H1 (cell line): ENCODE measurements at regions not wholly inside any gene's neighbourhood (a gene's known extent, or its start where the extent isn't known, plus 50 kb on each side); places are given as distances from the start of the nearest gene placed in this dataset.

Experiments
- CTCF ChIA-PET: fragments of 300-600 bp; sonication (Branson Sonifier 250); formaldehyde crosslinking; loops from one replicate; lab custom pipeline; 2021; ENCODE audit not compliant: partially characterized antibody; lab: Charles Lee
- POLR2A ChIA-PET: fragments of 300-600 bp; sonication (Branson Sonifier 250); formaldehyde crosslinking; loops from one replicate; lab custom pipeline; 2021; ENCODE audit warnings: inconsistent platforms; ENCODE audit not compliant: partially characterized antibody; lab: Charles Lee
- DNase-seq, 2 experiments: peaks; one replicate each; pipeline versions ENCODE4 v3.0.0 to v3.0.0-alpha.2; 2010 to 2022; ENCODE audit warnings: low spot score in 2 of 2, low read depth in 1 of 2, mixed read lengths in 1 of 2
- FAIRE-seq: peaks from 2 replicates; lab custom pipeline; 2011; peaks lifted over from hg19 to GRCh38; lab: Jason Lieb, UNC
- H2AFZ ChIP-seq: 2 replicates; pipeline ENCODE4 v1.8.1; 2012; ENCODE audit warnings: low read length, inconsistent platforms
- H2AK5ac ChIP-seq: 2 replicates; pipeline ENCODE4 v1.6.1; 2013; ENCODE audit warnings: low read depth, low read length
- H2BK120ac ChIP-seq: replicated peaks from 2 replicates; pipeline ENCODE3; 2013; ENCODE audit warnings: low read depth, low read length, inconsistent platforms
- H2BK12ac ChIP-seq: 2 replicates; pipeline ENCODE4 v1.6.1; 2013; ENCODE audit warnings: low read depth, low read length
- H2BK15ac ChIP-seq: 2 replicates; pipeline ENCODE4 v1.6.1; 2013; ENCODE audit warnings: low read length
- H2BK20ac ChIP-seq: 2 replicates; pipeline ENCODE4 v1.6.1; 2013; ENCODE audit warnings: low read length
- H2BK5ac ChIP-seq: 2 replicates; pipeline ENCODE4 v1.6.1; 2013; ENCODE audit warnings: low read depth, low read length
- H3K14ac ChIP-seq: 2 replicates; pipeline ENCODE4 v1.6.1; 2013; ENCODE audit warnings: inconsistent platforms; ENCODE audit not compliant: insufficient read length
- H3K18ac ChIP-seq: 2 replicates; pipeline ENCODE4 v1.6.1; 2013; ENCODE audit warnings: low read length; ENCODE audit errors: extremely low read depth
- H3K23ac ChIP-seq: 2 replicates; pipeline ENCODE4 v1.6.1; 2013; ENCODE audit warnings: inconsistent platforms; ENCODE audit not compliant: insufficient read length
- H3K23me2 ChIP-seq: 2 replicates; pipeline ENCODE4 v1.6.1; 2013; ENCODE audit warnings: low read depth, low read length
- H3K27ac ChIP-seq: 2 replicates; pipeline ENCODE4 v1.6.1; 2011; ENCODE audit warnings: low read depth, low read length, inconsistent platforms
- H3K27me3 ChIP-seq, 4 experiments: replicated peaks in 1 of 4; 1 replicate in 1 of 4; 2 replicates in 3 of 4; pipeline versions ENCODE4 v1.6.1 to v1.8.1; 2011 to 2013; ENCODE audit warnings: low read length in 3 of 4, mild to moderate bottlenecking in 3 of 4, inconsistent platforms in 2 of 4, mixed read lengths in 2 of 4, moderate library complexity in 1 of 4; ENCODE audit not compliant: control insufficient read depth in 3 of 4, insufficient read depth in 3 of 4; ENCODE audit errors: extremely low read depth in 1 of 4
- H3K36me3 ChIP-seq, 4 experiments: 2 replicates each; pipeline versions ENCODE4 v1.6.1 to v1.8.1; 2011 to 2013; ENCODE audit warnings: mild to moderate bottlenecking in 4 of 4, low read length in 3 of 4, moderate library complexity in 2 of 4, control low read depth in 1 of 4, inconsistent platforms in 1 of 4; ENCODE audit not compliant: insufficient read depth in 4 of 4, control insufficient read depth in 2 of 4
- H3K4ac ChIP-seq: replicated peaks from 2 replicates; pipeline ENCODE3; 2013; ENCODE audit warnings: low read length, low read depth, mixed read lengths, inconsistent platforms; ENCODE audit not compliant: insufficient read length
- H3K4me1 ChIP-seq, 4 experiments: replicated peaks in 1 of 4; 1 replicate in 1 of 4; 2 replicates in 3 of 4; pipeline versions ENCODE4 v1.6.1 to v1.8.1; 2011 to 2013; ENCODE audit warnings: low read length in 3 of 4, inconsistent platforms in 2 of 4, mixed read lengths in 1 of 4; ENCODE audit not compliant: insufficient read depth in 4 of 4, control insufficient read depth in 3 of 4
- H3K4me2 ChIP-seq, 2 experiments: 2 replicates each; pipeline versions ENCODE4 v1.6.1 to v1.8.1; 2011 to 2013; ENCODE audit warnings: low read depth in 2 of 2, low read length in 2 of 2, control low read depth in 1 of 2, inconsistent platforms in 1 of 2, mild to moderate bottlenecking in 1 of 2; ENCODE audit not compliant: insufficient read depth in 1 of 2
- H3K4me3 ChIP-seq, 4 experiments: fragments of 200-600, 300-600 bp in 1 of 4; sonication (generic), shearing (Covaris generic), sonication (Bioruptor Twin) in 1 of 4; 2 replicates each; pipeline versions ENCODE4 v1.5.1 to v1.8.1; 2011 to 2016; ENCODE audit warnings: low read length in 4 of 4, low read depth in 3 of 4, control low read depth in 2 of 4, inconsistent platforms in 2 of 4, mild to moderate bottlenecking in 2 of 4, mixed read lengths in 1 of 4, moderate library complexity in 1 of 4; ENCODE audit not compliant: insufficient read depth in 2 of 4; ENCODE audit errors: extremely low read depth in 1 of 4
- H3K56ac ChIP-seq: replicated peaks from 2 replicates; pipeline ENCODE3; 2013; ENCODE audit warnings: low read depth, mild to moderate bottlenecking, mixed read lengths, low read length, inconsistent platforms; ENCODE audit not compliant: insufficient read length
- H3K79me1 ChIP-seq: 2 replicates; pipeline ENCODE4 v1.6.1; 2013; ENCODE audit warnings: low read depth, low read length, control low read depth
- H3K79me2 ChIP-seq, 2 experiments: 2 replicates each; pipeline versions ENCODE4 v1.6.1 to v1.8.1; 2012 to 2013; ENCODE audit warnings: low read length in 2 of 2, mild to moderate bottlenecking in 2 of 2, inconsistent platforms in 1 of 2; ENCODE audit not compliant: insufficient read depth in 2 of 2, control insufficient read depth in 1 of 2
- H3K9ac ChIP-seq, 4 experiments: replicated peaks in 1 of 4; 1 replicate in 1 of 4; 2 replicates in 3 of 4; pipeline versions ENCODE4 v1.6.1 to v1.8.1; 2011 to 2013; ENCODE audit warnings: low read depth in 3 of 4, low read length in 3 of 4, control low read depth in 2 of 4, mild to moderate bottlenecking in 2 of 4, moderate library complexity in 2 of 4, inconsistent platforms in 1 of 4; ENCODE audit errors: extremely low read depth in 1 of 4
- H3K9me3 ChIP-seq, 2 experiments: 2 replicates each; pipeline versions ENCODE4 v1.6.1 to v1.8.1; 2012 to 2013; ENCODE audit warnings: mild to moderate bottlenecking in 2 of 2, moderate library complexity in 2 of 2, control low read depth in 1 of 2, inconsistent platforms in 1 of 2, low read depth in 1 of 2, low read length in 1 of 2, mixed read lengths in 1 of 2; ENCODE audit not compliant: insufficient read depth in 2 of 2
- H4K20me1 ChIP-seq, 2 experiments: replicated peaks in 1 of 2; 2 replicates each; pipeline versions ENCODE3 to v1.8.1; 2011 to 2013; ENCODE audit warnings: inconsistent platforms in 2 of 2, low read length in 2 of 2, mild to moderate bottlenecking in 1 of 2; ENCODE audit not compliant: insufficient read depth in 2 of 2, control insufficient read depth in 1 of 2
- H4K5ac ChIP-seq: 2 replicates; pipeline ENCODE4 v1.6.1; 2013; ENCODE audit warnings: low read length, low read depth, mixed read lengths, inconsistent platforms; ENCODE audit not compliant: insufficient read length
- H4K8ac ChIP-seq: 2 replicates; pipeline ENCODE4 v1.8.0; 2013; ENCODE audit warnings: mild to moderate bottlenecking, moderate library complexity, low read length, inconsistent platforms; ENCODE audit not compliant: insufficient read depth; ENCODE audit errors: extremely low read depth
- H4K91ac ChIP-seq: replicated peaks from 2 replicates; pipeline ENCODE3; 2013; ENCODE audit warnings: low read length, mixed read lengths, inconsistent platforms; ENCODE audit not compliant: insufficient read length
- ATF2 ChIP-seq: IDR thresholded peaks from 2 replicates; pipeline ENCODE4 v1.6.1; 2012; ENCODE audit warnings: low read length, inconsistent platforms
- CBX8 ChIP-seq: fragments of 300-800, 300-1000 bp; sonication (generic); IDR thresholded peaks from 2 replicates; pipeline ENCODE4 v1.7.1; 2016; ENCODE audit warnings: low read depth, low read length, borderline replicate concordance
- CREB1 ChIP-seq: IDR thresholded peaks from 2 replicates; pipeline ENCODE4 v1.6.1; 2012; ENCODE audit warnings: inconsistent platforms
- CTCF ChIP-seq, 3 experiments: IDR thresholded peaks; 1 replicate in 2 of 3; 2 replicates in 1 of 3; pipeline versions ENCODE4 v1.5.1 to v1.6.1; 2011; ENCODE audit warnings: low read length in 3 of 3, mild to moderate bottlenecking in 3 of 3, inconsistent platforms in 2 of 3, low read depth in 1 of 3, moderate library complexity in 1 of 3; ENCODE audit not compliant: insufficient read depth in 1 of 3; ENCODE audit errors: control extremely low read depth in 1 of 3
- EP300 ChIP-seq, 2 experiments: IDR thresholded peaks; 1 replicate in 1 of 2; 2 replicates in 1 of 2; pipeline ENCODE4 v1.6.1; 2011 to 2012; ENCODE audit warnings: low read depth in 2 of 2, low read length in 2 of 2, mild to moderate bottlenecking in 2 of 2, borderline replicate concordance in 1 of 2, inconsistent platforms in 1 of 2, moderate library complexity in 1 of 2
- FOSL1 ChIP-seq: IDR thresholded peaks from 2 replicates; pipeline ENCODE4 v1.6.1; 2011; ENCODE audit warnings: mild to moderate bottlenecking, low read depth, low read length, moderate library complexity; ENCODE audit not compliant: insufficient read depth
- HDAC6 ChIP-seq: IDR thresholded peaks from one replicate; pipeline ENCODE4 v1.7.1; 2012; ENCODE audit warnings: low read depth, mild to moderate bottlenecking, inconsistent platforms, low read length, moderate library complexity
- MAX ChIP-seq: IDR thresholded peaks from 2 replicates; pipeline ENCODE4 v1.6.1; 2012; ENCODE audit warnings: inconsistent platforms
- RFX5 ChIP-seq: IDR thresholded peaks from 2 replicates; pipeline ENCODE4 v1.6.1; 2011; ENCODE audit warnings: low read depth, low read length, improper control_type of control experiment, borderline replicate concordance
- TBP ChIP-seq: IDR thresholded peaks from 2 replicates; pipeline ENCODE4 v1.6.1; 2011; ENCODE audit warnings: low read depth, low read length, improper control_type of control experiment
- TCF12 ChIP-seq: IDR thresholded peaks from 2 replicates; pipeline ENCODE4 v1.6.1; 2011; ENCODE audit warnings: low read depth, mild to moderate bottlenecking, low read length
- WGBS, 2 experiments: shearing (Covaris generic) in 1 of 2; methylation state at CpG; one replicate each; pipeline versions ENCODE4 v1.1.6 to v1.1.7; 2013 to 2015; ENCODE audit warnings: low lambda C conversion rate in 2 of 2, mixed read lengths in 2 of 2, inconsistent platforms in 1 of 2, low coverage in 1 of 2, missing lambda C conversion rate in 1 of 2; ENCODE audit not compliant: insufficient replicate concordance in 2 of 2, insufficient coverage in 1 of 2, insufficient read length in 1 of 2; ENCODE audit errors: extremely low coverage in 1 of 2, missing lambda C conversion rate in 1 of 2; 5-methylcytosine and 5-hydroxymethylcytosine counted together

- no peak overlapping the region for H2BK20ac ChIP-seq
- no peak overlapping the region for H2BK12ac ChIP-seq
- no peaks in the 10 kb centered on the region for H3K79me1 ChIP-seq
- no peak overlapping the region for H4K8ac ChIP-seq
- H3K27ac ChIP-seq = no peak overlapping the region
- no peak overlapping the region for H3K23ac ChIP-seq
- H3K9ac ChIP-seq = no peak overlapping the region
- H2AK5ac ChIP-seq = no peak overlapping the region
- no peak overlapping the region for H2BK15ac ChIP-seq
- H3K23me2 ChIP-seq = no peaks in the 10 kb centered on the region
- no peaks in the 10 kb centered on the region for H4K20me1 ChIP-seq
- H3K36me3 ChIP-seq = no peaks in the 10 kb centered on the region
- no peak overlapping the region for H3K56ac ChIP-seq
- FAIRE-seq (no peak), DNase-seq (no peak)
- no peak overlapping the region for H3K14ac ChIP-seq
- no peak overlapping the region for H3K18ac ChIP-seq
- H4K5ac ChIP-seq = no peak overlapping the region
- no peaks in the 10 kb centered on the region for H3K79me2 ChIP-seq
- H3K4me1 ChIP-seq = no peaks in the 10 kb centered on the region
- WGBS, 2 experiments = 85% methylated on average over 4 of the region's 4 CpGs; no CpG with 5 or more reads in 1 of the 2 experiments
- H2BK5ac ChIP-seq = no peak overlapping the region
- H3K4me3 ChIP-seq = no peak overlapping the region
- no peak overlapping the region for H4K91ac ChIP-seq
- ChIA-PET CTCF (no interaction called here), POLR2A (no interaction called here)
- no peak overlapping the region for H2AFZ ChIP-seq
- H2BK120ac ChIP-seq = no peak overlapping the region
- H3K4ac ChIP-seq = no peak overlapping the region
- H3K27me3 ChIP-seq = no peaks in the 10 kb centered on the region
- H3K9me3 ChIP-seq = no peaks in the 10 kb centered on the region; a peak in 1 of 4 replicates
- no peak overlapping the region for H3K4me2 ChIP-seq
- no peak for TF ChIP-seq CBX8
- no peak for TF ChIP-seq FOSL1
- no peak for TF ChIP-seq ATF2
- TF ChIP-seq RFX5 = no peak
- TF ChIP-seq TCF12 = no peak
- TF ChIP-seq MAX = no peak
- no peak for TF ChIP-seq HDAC6
- TF ChIP-seq CTCF (IDR thresholded peaks at IDR 0.05; ENCODE audit: control extremely low read depth in 1 of 3, insufficient read depth in 1 of 3, low read depth in 1 of 3, low read length in 3 of 3) = no peak
- no peak for TF ChIP-seq TBP
- no peak for TF ChIP-seq EP300 (IDR thresholded peaks at IDR 0.05; ENCODE audit: borderline replicate concordance in 1 of 2, low read depth in 2 of 2, low read length in 2 of 2)
- no peak for TF ChIP-seq CREB1
Observed at GRCh38 chr2:226677080-226677479, 122.5 kb downstream of the IRS1 start.
